HG02759 (cell line): ENCODE measurements at regions not wholly inside any gene's neighbourhood (a gene's known extent, or its start where the extent isn't known, plus 50 kb on each side); places are given as distances from the start of the nearest gene placed in this dataset.

Source experiments
- ATAC-seq: cut with Tn5 transposase; IDR thresholded peaks from one replicate; pipeline ENCODE4 v1.9.1; 2021; ENCODE audit warnings: mild to moderate bottlenecking, moderate library complexity; ENCODE audit not compliant: unreplicated experiment

GRCh38 chr16:51815523-51815922 is 664.5 kb upstream of the SALL1 start:
- ATAC-seq, result no peak

GRCh38 chr16:51814617-51815016 is 663.5 kb upstream of the SALL1 start:
- ATAC-seq, result no peak

GRCh38 chr16:51813609-51814008 is 662.5 kb upstream of the SALL1 start:
- no peak for ATAC-seq

- ATAC-seq, result no peak
Observed at GRCh38 chr16:51812945-51813344, 661.9 kb upstream of the SALL1 start.

GRCh38 chr16:51807551-51807950 is 656.5 kb upstream of the SALL1 start:
- ATAC-seq, result no peak

GRCh38 chr16:51801635-51802034 is 650.6 kb upstream of the SALL1 start:
- no peak for ATAC-seq

GRCh38 chr16:51797669-51798259 is 646.7 kb upstream of the SALL1 start:
- ATAC-seq, result no peak

- ATAC-seq, result no peak
Observed at GRCh38 chr16:51779240-51779639, 628.2 kb upstream of the SALL1 start.

- ATAC-seq, result no peak
Observed at GRCh38 chr16:51773071-51773890, 622.2 kb upstream of the SALL1 start.

GRCh38 chr16:51766739-51767138 is 615.7 kb upstream of the SALL1 start:
- ATAC-seq, result no peak

- no peak for ATAC-seq
Observed at GRCh38 chr16:51763072-51763661, 612.1 kb upstream of the SALL1 start.

- peak; percentile 91 for ATAC-seq
Observed at GRCh38 chr16:51762081-51762996, 611.3 kb upstream of the SALL1 start.

- no peak for ATAC-seq
Observed at GRCh38 chr16:51761001-51761400, 609.9 kb upstream of the SALL1 start.

GRCh38 chr16:51759999-51760398 is 608.9 kb upstream of the SALL1 start:
- ATAC-seq, result no peak

- no peak for ATAC-seq
Observed at GRCh38 chr16:51759329-51759728, 608.3 kb upstream of the SALL1 start.

- no peak for ATAC-seq
Observed at GRCh38 chr16:51757921-51758479, 606.9 kb upstream of the SALL1 start.

GRCh38 chr16:51757505-51757904 is 606.4 kb upstream of the SALL1 start:
- ATAC-seq, result no peak

GRCh38 chr16:51757124-51757470 is 606.0 kb upstream of the SALL1 start:
- ATAC-seq, result no peak

GRCh38 chr16:51756447-51757123 is 605.5 kb upstream of the SALL1 start:
- ATAC-seq, result no peak

- no peak for ATAC-seq
Observed at GRCh38 chr16:51755577-51756355, 604.7 kb upstream of the SALL1 start.
